Brain pericyte (primary cell): ENCODE measurements at regions not wholly inside any gene's neighbourhood (a gene's known extent, or its start where the extent isn't known, plus 50 kb on each side); places are given as distances from the start of the nearest gene placed in this dataset.

ENCODE experiments used
- DNase-seq: peaks from one replicate; pipeline ENCODE4 v3.0.0-alpha.2; 2012; ENCODE audit warnings: low read depth, low spot score

GRCh38 chr2:157184161-157184895, 73.2 kb upstream of the GALNT5 start:
- DNase-seq, result no peak

- no peak for DNase-seq
Observed at GRCh38 chr2:157185476-157186227, 71.9 kb upstream of the GALNT5 start.

GRCh38 chr2:157190151-157190550, 67.4 kb upstream of the GALNT5 start:
- no peak for DNase-seq

GRCh38 chr2:157191186-157191585, 66.3 kb upstream of the GALNT5 start:
- no peak for DNase-seq

- no peak for DNase-seq
Observed at GRCh38 chr2:157192445-157193423, 64.8 kb upstream of the GALNT5 start.

GRCh38 chr2:157193461-157193860, 64.0 kb upstream of the GALNT5 start:
- DNase-seq, result no peak

GRCh38 chr2:157194097-157194688, 63.3 kb upstream of the GALNT5 start:
- no peak for DNase-seq

GRCh38 chr2:157194844-157195243, 62.7 kb upstream of the GALNT5 start:
- DNase-seq, result no peak

- DNase-seq, result no peak
Observed at GRCh38 chr2:157196956-157197355, 60.5 kb upstream of the GALNT5 start.

GRCh38 chr2:157197848-157198247, 59.7 kb upstream of the GALNT5 start:
- no peak for DNase-seq

- no peak for DNase-seq
Observed at GRCh38 chr2:157203651-157204050, 53.9 kb upstream of the GALNT5 start.

- DNase-seq, result no peak
Observed at GRCh38 chr2:157204401-157204800, 53.1 kb upstream of the GALNT5 start.

- DNase-seq, result no peak
Observed at GRCh38 chr2:157206916-157207315, 50.6 kb upstream of the GALNT5 start.
